Gastrocnemius medialis (tissue), 4 donors: ENCODE measurements at regions not wholly inside any gene's neighbourhood (a gene's known extent, or its start where the extent isn't known, plus 50 kb on each side); places are given as distances from the start of the nearest gene placed in this dataset.

Experiments
- ATAC-seq, 2 donors: fragments of 150-250 bp; one replicate each; pipeline ENCODE4 v1.9.1; 2016
- DNase-seq, 2 donors: peaks; one replicate each; pipeline ENCODE4 v3.0.0-alpha.2; 2019
- H3K27ac ChIP-seq, 4 donors: fragments of 200-600 bp; sonication (generic); 1 replicate in 1 of 4; 2 replicates in 3 of 4; pipeline ENCODE4 v1.5.1; 2016 to 2018; ENCODE audit warnings: mild to moderate bottlenecking in 2 of 4, moderate library complexity in 1 of 4
- H3K27me3 ChIP-seq, 3 donors: fragments of 200-600 bp; sonication (generic) in 2 of 3; 1 replicate in 1 of 3; 2 replicates in 2 of 3; pipeline versions ENCODE4 v1.5.1 to v1.6.0; 2016 to 2019; ENCODE audit warnings: mild to moderate bottlenecking in 1 of 3, moderate library complexity in 1 of 3
- H3K36me3 ChIP-seq, 2 donors: fragments of 200-600 bp; sonication (generic) in 1 of 2; one replicate each; pipeline ENCODE4 v1.5.1; 2017 to 2018
- H3K4me1 ChIP-seq, 2 donors: fragments of 200-600 bp; sonication (generic) in 1 of 2; one replicate each; pipeline ENCODE4 v1.5.1; 2016 to 2017; ENCODE audit warnings: mild to moderate bottlenecking in 2 of 2
- H3K4me3 ChIP-seq, 4 donors: fragments of 200-600 bp; sonication (generic) in 3 of 4; 1 replicate in 1 of 4; 2 replicates in 3 of 4; pipeline ENCODE4 v1.5.1; 2016 to 2019; ENCODE audit warnings: mild to moderate bottlenecking in 2 of 4
- H3K9me3 ChIP-seq, 3 donors: fragments of 200-600 bp; sonication (generic) in 2 of 3; 1 replicate in 1 of 3; 2 replicates in 2 of 3; pipeline ENCODE4 v1.5.1; 2016 to 2019
- CTCF ChIP-seq, 5 experiments: fragments of 450-650 bp in 3 of 5; fragments of 200-600 bp in 2 of 5; sonication (generic) in 2 of 5; IDR thresholded peaks in 4 of 5; conservative IDR thresholded peaks in 1 of 5; 1 replicate in 4 of 5; 2 replicates in 1 of 5; pipeline ENCODE4 v1.5.1; 2016 to 2019; ENCODE audit warnings: antibody characterized with exemption in 5 of 5, mild to moderate bottlenecking in 3 of 5, moderate library complexity in 3 of 5
- POLR2A ChIP-seq, 2 donors: fragments of 450-650 bp; IDR thresholded peaks; one replicate each; pipeline ENCODE4 v1.6.1; 2017; ENCODE audit warnings: antibody characterized with exemption in 2 of 2, mild to moderate bottlenecking in 2 of 2, moderate library complexity in 2 of 2
- in situ Hi-C, 4 donors: fragments of 200-750 bp; cut with MboI; loops; one replicate each; pipeline versions ENCODE4 v1.15.0 to v1.8.0; 2017; ENCODE audit warnings: low sequenced_read_pairs in 4 of 4
- intact Hi-C: fragments of 100-400 bp; cut with DNase I; formaldehyde crosslinking; loops from one replicate; pipeline ENCODE4 v1.15.1; 2023; ENCODE audit warnings: low total_unique reads

GRCh38 chr3:21888656-21889055 lies 137.6 kb upstream of the ZNF385D start:
- Histone ChIP-seq H3K27ac (no peak overlapping the region), H3K4me3 (no peak overlapping the region), H3K27me3 (no peaks in the 10 kb centered on the region), H3K4me1 (peaks cover 0 to 7% of the 10 kb centered on the region in 2 donors), H3K9me3 (no peaks in the 10 kb centered on the region), H3K36me3 (no peaks in the 10 kb centered on the region)
- TF ChIP-seq POLR2A (IDR thresholded peaks at IDR 0.05) (no peak), CTCF (IDR thresholded peaks at IDR 0.05 in 4 of 5, conservative IDR thresholded peaks at IDR 0.05 in 1 of 5) (no peak)
- intact Hi-C loops: no loop called here
- DNase-seq (no peak), ATAC-seq (no peak)
- in situ Hi-C loops: loop anchor here in 2 of 4 donors (25.0 kb wide), 2 partner anchors 1376 to 1551 kb away; no protein-coding TSS in a partner anchor

- H3K27me3 ChIP-seq: no peaks in the 10 kb centered on the region
- intact Hi-C loops (no loop called here), in situ Hi-C loops (loop anchor here in 2 of 4 donors (25.0 kb wide), 2 partner anchors 1377 to 1552 kb away; no protein-coding TSS in a partner anchor)
- H3K4me1 ChIP-seq: peaks cover 0 to 9% of the 10 kb centered on the region in 2 donors
- DNase-seq: no peak
- TF ChIP-seq POLR2A (IDR thresholded peaks at IDR 0.05): no peak
- TF ChIP-seq CTCF (IDR thresholded peaks at IDR 0.05 in 4 of 5, conservative IDR thresholded peaks at IDR 0.05 in 1 of 5): no peak
- H3K36me3 ChIP-seq: no peaks in the 10 kb centered on the region
- no peak for ATAC-seq
- H3K4me3 ChIP-seq: no peak overlapping the region
- H3K9me3 ChIP-seq: no peaks in the 10 kb centered on the region
- no peak overlapping the region for H3K27ac ChIP-seq
Observed at GRCh38 chr3:21889166-21889565, 138.2 kb upstream of the ZNF385D start.

- Histone ChIP-seq H3K27ac (no peak overlapping the region), H3K4me1 (peaks cover 0 to 9% of the 10 kb centered on the region in 2 donors), H3K9me3 (no peaks in the 10 kb centered on the region), H3K27me3 (no peaks in the 10 kb centered on the region), H3K4me3 (no peak overlapping the region), H3K36me3 (no peaks in the 10 kb centered on the region)
- no peak for TF ChIP-seq CTCF (IDR thresholded peaks at IDR 0.05 in 4 of 5, conservative IDR thresholded peaks at IDR 0.05 in 1 of 5)
- no peak for TF ChIP-seq POLR2A (IDR thresholded peaks at IDR 0.05)
- no peak for ATAC-seq
- DNase-seq: no peak
- in situ Hi-C loops: loop anchor here (10.0 to 25.0 kb wide), 3 partner anchors 137 to 1555 kb away; partner anchors contain the start of gene ZNF385D (in 3 of the 4)
- intact Hi-C loops: loop anchor here (5.0 kb wide), 1 partner anchor 1380 kb away; no protein-coding TSS in a partner anchor
Observed at GRCh38 chr3:21892104-21892503, 141.1 kb upstream of the ZNF385D start.

- ATAC-seq: no peak
- no peak for DNase-seq
- H3K36me3 ChIP-seq: no peaks in the 10 kb centered on the region
- no peaks in the 10 kb centered on the region for H3K27me3 ChIP-seq
- no peak overlapping the region for H3K4me3 ChIP-seq
- peaks cover 0 to 9% of the 10 kb centered on the region in 2 donors for H3K4me1 ChIP-seq
- no peak overlapping the region for H3K27ac ChIP-seq
- TF ChIP-seq POLR2A (IDR thresholded peaks at IDR 0.05) (no peak), CTCF (IDR thresholded peaks at IDR 0.05 in 4 of 5, conservative IDR thresholded peaks at IDR 0.05 in 1 of 5) (no peak)
- intact Hi-C loops: loop anchor here (5.0 kb wide), 1 partner anchor 1381 kb away; no protein-coding TSS in a partner anchor
- in situ Hi-C loops: loop anchor here (10.0 to 25.0 kb wide), 3 partner anchors 138 to 1556 kb away; partner anchors contain the start of gene ZNF385D (in 3 of the 4)
- H3K9me3 ChIP-seq: no peaks in the 10 kb centered on the region
Observed at GRCh38 chr3:21893242-21893641, 142.2 kb upstream of the ZNF385D start.
